ENCODE measurements at regions not wholly inside any gene's neighbourhood (a gene's known extent, or its start where the extent isn't known, plus 50 kb on each side); places are given as distances from the start of the nearest gene placed in this dataset.

DNA sequence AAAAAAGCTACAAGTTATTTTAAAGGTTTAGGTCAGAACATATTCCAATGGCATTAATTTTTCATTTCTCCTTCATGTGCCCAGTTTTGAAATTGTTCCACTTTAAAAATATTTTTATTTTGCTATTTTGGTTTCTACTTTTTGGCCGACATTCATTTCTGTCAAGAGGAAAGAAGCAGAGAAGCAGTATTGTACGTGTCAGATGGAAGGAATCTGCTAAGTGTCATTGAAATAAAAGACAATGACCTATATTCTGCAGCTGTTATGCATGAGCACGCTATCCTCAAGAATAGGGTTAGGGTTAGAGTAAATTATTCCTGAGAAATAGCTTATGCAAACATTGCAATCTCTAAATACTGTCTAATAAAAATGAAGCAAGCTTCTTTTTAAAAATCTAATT, 941.7 kb downstream of the TUSC7 start:
- TF ChIP-seq, protein P1, sequence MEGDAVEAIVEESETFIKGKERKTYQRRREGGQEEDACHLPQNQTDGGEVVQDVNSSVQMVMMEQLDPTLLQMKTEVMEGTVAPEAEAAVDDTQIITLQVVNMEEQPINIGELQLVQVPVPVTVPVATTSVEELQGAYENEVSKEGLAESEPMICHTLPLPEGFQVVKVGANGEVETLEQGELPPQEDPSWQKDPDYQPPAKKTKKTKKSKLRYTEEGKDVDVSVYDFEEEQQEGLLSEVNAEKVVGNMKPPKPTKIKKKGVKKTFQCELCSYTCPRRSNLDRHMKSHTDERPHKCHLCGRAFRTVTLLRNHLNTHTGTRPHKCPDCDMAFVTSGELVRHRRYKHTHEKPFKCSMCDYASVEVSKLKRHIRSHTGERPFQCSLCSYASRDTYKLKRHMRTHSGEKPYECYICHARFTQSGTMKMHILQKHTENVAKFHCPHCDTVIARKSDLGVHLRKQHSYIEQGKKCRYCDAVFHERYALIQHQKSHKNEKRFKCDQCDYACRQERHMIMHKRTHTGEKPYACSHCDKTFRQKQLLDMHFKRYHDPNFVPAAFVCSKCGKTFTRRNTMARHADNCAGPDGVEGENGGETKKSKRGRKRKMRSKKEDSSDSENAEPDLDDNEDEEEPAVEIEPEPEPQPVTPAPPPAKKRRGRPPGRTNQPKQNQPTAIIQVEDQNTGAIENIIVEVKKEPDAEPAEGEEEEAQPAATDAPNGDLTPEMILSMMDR (IDR thresholded peaks at IDR 0.05) = no peak
- intact Hi-C loops (cut with DNase I; ENCODE audit: low total_unique reads) = no loop called here
- H3K27ac ChIP-seq = no peak overlapping the region
- peaks cover 0 to 15% (median 6%) of the 10 kb centered on the region in 4 donors for H3K4me1 ChIP-seq
- no peak for DNase-seq
- no peaks in the 10 kb centered on the region for H3K27me3 ChIP-seq
- no peak overlapping the region for H3K4me3 ChIP-seq
- H3K36me3 ChIP-seq = no peaks in the 10 kb centered on the region
- no peaks in the 10 kb centered on the region for H3K9me3 ChIP-seq

DNA sequence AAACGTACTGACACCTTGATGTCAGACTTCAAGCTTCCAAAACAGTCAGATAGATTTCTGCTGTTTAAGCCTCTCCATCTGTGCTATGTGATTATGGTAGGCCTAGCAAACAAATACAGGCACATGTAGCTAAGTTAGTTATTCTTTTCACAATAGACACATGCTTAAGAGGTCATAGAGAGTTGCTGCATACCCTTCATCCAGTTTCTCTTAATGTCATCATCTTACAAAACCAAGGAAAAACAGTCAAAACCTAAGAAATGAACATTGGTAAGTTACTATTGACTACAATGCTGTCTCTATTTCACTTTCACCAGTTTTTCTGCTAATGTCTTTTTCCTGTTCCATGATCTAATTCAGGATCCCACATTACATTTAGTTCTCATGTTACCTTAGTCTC, 946.8 kb downstream of the TUSC7 start:
- Histone ChIP-seq H3K9me3 (no peaks in the 10 kb centered on the region), H3K27ac (no peak overlapping the region), H3K4me1 (peaks cover 0 to 3% (median 1%) of the 10 kb centered on the region in 4 donors), H3K36me3 (no peaks in the 10 kb centered on the region), H3K27me3 (no peaks in the 10 kb centered on the region), H3K4me3 (no peak overlapping the region)
- TF ChIP-seq, protein P1 (IDR thresholded peaks at IDR 0.05) = no peak
- DNase-seq = no peak
- intact Hi-C loops (cut with DNase I; ENCODE audit: low total_unique reads) = no loop called here

DNA sequence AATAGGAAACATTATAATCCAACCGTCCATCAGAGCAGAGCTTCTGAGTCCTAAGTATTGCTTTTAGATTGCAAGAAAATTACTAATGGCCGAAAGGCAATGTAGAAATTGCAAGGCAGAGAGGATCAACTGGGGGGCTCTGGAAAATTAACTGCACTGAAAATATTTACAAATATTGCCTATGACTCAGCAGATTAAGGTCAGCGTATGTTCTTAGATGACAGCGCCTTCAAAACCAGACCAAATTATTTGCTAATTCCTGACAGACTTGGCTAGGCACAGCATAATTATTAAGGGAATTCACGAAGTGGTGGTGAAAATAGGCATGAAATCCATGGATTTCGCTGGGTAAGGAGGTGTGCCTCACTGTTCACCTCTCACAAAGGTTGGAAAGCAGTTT, 947.7 kb downstream of the TUSC7 start:
- no peaks in the 10 kb centered on the region for H3K36me3 ChIP-seq
- no peak overlapping the region for H3K4me3 ChIP-seq
- no peak overlapping the region for H3K27ac ChIP-seq
- TF ChIP-seq, protein P1 (IDR thresholded peaks at IDR 0.05) = no peak
- no peak for DNase-seq
- intact Hi-C loops (cut with DNase I; ENCODE audit: low total_unique reads) = no loop called here
- no peaks in the 10 kb centered on the region for H3K9me3 ChIP-seq
- H3K4me1 ChIP-seq = no peaks in the 10 kb centered on the region
- H3K27me3 ChIP-seq = no peaks in the 10 kb centered on the region

DNA sequence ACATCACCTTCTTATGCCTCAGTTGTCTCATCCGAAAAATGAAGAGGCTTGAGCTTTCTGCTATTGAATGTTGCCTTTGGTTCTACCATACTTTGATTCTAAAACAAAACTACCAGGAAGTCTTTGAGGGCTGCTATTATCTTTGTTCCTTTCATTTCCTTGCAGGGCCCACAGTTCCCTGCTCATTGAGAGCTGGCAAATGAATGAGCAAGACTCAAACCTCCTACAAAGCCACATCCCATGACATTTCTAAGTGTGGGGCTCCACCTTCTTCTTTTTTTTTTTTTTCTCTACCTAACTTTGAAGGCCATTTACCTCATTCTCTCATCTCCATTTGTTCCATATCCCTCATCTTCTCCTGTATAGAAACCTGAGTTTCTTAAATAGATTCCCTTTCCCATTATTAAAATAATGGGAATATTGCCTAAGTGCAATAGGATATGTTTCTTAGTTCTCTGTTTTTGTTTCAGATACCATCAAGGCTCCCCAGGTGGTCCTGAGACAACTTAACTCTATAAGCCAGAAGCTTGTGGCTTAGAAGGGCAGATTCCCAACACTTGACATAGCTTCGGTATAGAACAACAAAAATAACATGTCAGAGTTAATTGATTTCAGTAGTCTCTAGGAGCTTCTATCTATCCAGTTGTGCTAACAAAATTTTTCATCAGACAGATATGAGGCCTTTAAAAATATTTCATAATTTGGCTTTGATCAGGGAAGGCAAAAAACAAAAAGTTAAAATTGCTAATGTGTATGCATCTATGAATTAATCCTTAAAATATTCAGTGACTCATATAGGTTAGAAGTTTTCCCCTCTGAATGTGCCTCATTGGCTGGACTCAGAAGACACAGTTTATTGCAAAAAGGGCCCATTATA, 951.6 kb downstream of the TUSC7 start:
- Histone ChIP-seq H3K4me1 (no peaks in the 10 kb centered on the region), H3K36me3 (no peaks in the 10 kb centered on the region), H3K4me3 (no peak overlapping the region), H3K27me3 (no peaks in the 10 kb centered on the region), H3K9me3 (no peaks in the 10 kb centered on the region), H3K27ac (no peak overlapping the region)
- DNase-seq = no peak
- TF ChIP-seq, protein P1 (IDR thresholded peaks at IDR 0.05) = no peak
- intact Hi-C loops (cut with DNase I; ENCODE audit: low total_unique reads) = no loop called here

DNA sequence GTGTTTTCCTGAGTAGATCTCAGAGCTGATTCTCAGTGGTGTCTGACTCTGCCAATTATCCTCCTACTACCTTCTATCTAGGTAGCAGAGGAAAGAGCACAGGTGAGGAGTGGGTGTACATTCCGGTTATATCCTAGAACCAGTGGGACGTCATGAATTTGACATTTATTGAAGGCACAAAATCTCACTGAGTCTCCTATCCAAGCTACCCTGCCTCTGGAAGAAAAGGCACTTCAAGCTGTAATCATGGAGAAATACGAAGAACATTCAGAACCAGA, 952.2 kb downstream of the TUSC7 start:
- Histone ChIP-seq H3K27me3 (no peaks in the 10 kb centered on the region), H3K27ac (no peak overlapping the region), H3K9me3 (no peaks in the 10 kb centered on the region), H3K4me3 (no peak overlapping the region), H3K36me3 (no peaks in the 10 kb centered on the region), H3K4me1 (no peaks in the 10 kb centered on the region)
- TF ChIP-seq, protein P1 (IDR thresholded peaks at IDR 0.05) = no peak
- intact Hi-C loops (cut with DNase I; ENCODE audit: low total_unique reads) = no loop called here
- no peak for DNase-seq
